SK-N-SH treated with all-trans-retinoic acid at 6 μM for 48 hours (cell line): ENCODE measurements at regions not wholly inside any gene's neighbourhood (a gene's known extent, or its start where the extent isn't known, plus 50 kb on each side); places are given as distances from the start of the nearest gene placed in this dataset.

Source experiments
- ESRRG ChIP-seq: fragments of 250-450 bp; sonication (Bioruptor Pico); IDR thresholded peaks from 2 replicates; pipeline ENCODE4 v1.6.1; 2021; ENCODE audit warnings: mild to moderate bottlenecking
- ISL1 ChIP-seq: fragments of 250-450 bp; sonication (Bioruptor Pico); IDR thresholded peaks from 2 replicates; pipeline ENCODE4 v2.1.2; 2022; ENCODE audit warnings: mild to moderate bottlenecking, moderate library complexity
- TCF4 ChIP-seq: fragments of 250-450 bp; sonication (Bioruptor Pico); IDR thresholded peaks from 2 replicates; pipeline ENCODE4 v1.8.0; 2021; ENCODE audit warnings: mild to moderate bottlenecking, moderate library complexity, borderline replicate concordance
- ZFP3 ChIP-seq: fragments of 250-450 bp; sonication (Bioruptor Pico); IDR thresholded peaks from 2 replicates; pipeline ENCODE4 v1.5.0; 2020; ENCODE audit warnings: mild to moderate bottlenecking, moderate library complexity
- ZFP30 ChIP-seq: fragments of 450-650 bp; formaldehyde crosslinking; IDR thresholded peaks from 2 replicates; pipeline ENCODE4 v1.5.0; 2022; ENCODE audit warnings: mild to moderate bottlenecking, moderate library complexity

DNA sequence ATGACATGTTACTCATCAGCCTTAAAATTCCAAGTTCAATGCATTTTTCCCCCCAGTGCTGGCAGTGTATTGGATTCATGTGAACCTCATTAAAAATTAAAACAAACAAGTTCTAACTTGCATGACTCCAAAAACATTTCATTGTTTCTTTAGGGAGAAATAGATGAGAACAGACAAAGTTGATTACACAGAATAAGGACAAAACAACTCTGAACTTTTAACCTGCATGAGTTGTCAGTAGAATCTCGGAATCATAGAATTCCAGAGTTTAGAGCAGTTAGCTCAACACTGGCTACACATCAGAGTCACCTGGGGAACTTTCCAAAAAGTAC, 127.5 kb downstream of the TMX1 start:
- TF ChIP-seq ISL1 (CRISPR knock-in tag) (no peak), ZFP30 (no peak), ZFP3 (no peak), TCF4 (CRISPR knock-in tag) (no peak), ESRRG (CRISPR knock-in tag) (no peak)
